Naive thymus-derived CD8-positive, alpha-beta T cell (primary cell): ENCODE measurements at regions not wholly inside any gene's neighbourhood (a gene's known extent, or its start where the extent isn't known, plus 50 kb on each side); places are given as distances from the start of the nearest gene placed in this dataset.

Source experiments
- ATAC-seq, 2 donors: fragments of 150-1000 bp; cut with Tn5 transposase in 1 of 2; sonication (Bioruptor Pico), chemical (Tn5 transposase) in 1 of 2; 1 replicate in 1 of 2; 2 replicates in 1 of 2; pipeline ENCODE4 v1.10.0; 2021; ENCODE audit warnings: mild to moderate bottlenecking in 2 of 2, moderate library complexity in 2 of 2
- POLR2A ChIA-PET: fragments of 350-600 bp; sonication (Branson Sonifier 250); formaldehyde crosslinking; loops from one replicate; lab custom pipeline; 2021; ENCODE audit warnings: antibody characterized with exemption; lab: Charles Lee
- DNase-seq, 10 donors: peaks; one replicate each; pipeline versions ENCODE4 v3.0.0 to v3.0.0-alpha.2; 2020 to 2022
- H3K27ac Mint-ChIP-seq, 10 donors: one replicate each; pipeline ENCODE4 v1.8.0; 2020 to 2022; ENCODE audit warnings: mild to moderate bottlenecking in 10 of 10, mixed read lengths in 10 of 10, moderate library complexity in 4 of 10, inconsistent platforms in 1 of 10
- H3K27me3 Mint-ChIP-seq, 5 donors: one replicate each; pipeline ENCODE4 v1.8.0; 2021 to 2022; ENCODE audit warnings: mixed read lengths in 5 of 5
- H3K36me3 Mint-ChIP-seq, 3 donors: one replicate each; pipeline ENCODE4 v1.8.0; 2020 to 2022; ENCODE audit warnings: mixed read lengths in 3 of 3, mild to moderate bottlenecking in 2 of 3, inconsistent platforms in 1 of 3
- H3K4me1 Mint-ChIP-seq, 4 donors: one replicate each; pipeline ENCODE4 v1.8.0; 2021 to 2022; ENCODE audit warnings: mixed read lengths in 4 of 4
- H3K4me3 Mint-ChIP-seq, 10 donors: one replicate each; pipeline ENCODE4 v1.8.0; 2020 to 2022; ENCODE audit warnings: mild to moderate bottlenecking in 10 of 10, mixed read lengths in 10 of 10, moderate library complexity in 6 of 10, inconsistent platforms in 1 of 10
- H3K9me3 Mint-ChIP-seq, 9 donors: one replicate each; pipeline ENCODE4 v1.8.0; 2020 to 2022; ENCODE audit warnings: mixed read lengths in 9 of 9, mild to moderate bottlenecking in 3 of 9, inconsistent platforms in 1 of 9, moderate library complexity in 1 of 9

DNA sequence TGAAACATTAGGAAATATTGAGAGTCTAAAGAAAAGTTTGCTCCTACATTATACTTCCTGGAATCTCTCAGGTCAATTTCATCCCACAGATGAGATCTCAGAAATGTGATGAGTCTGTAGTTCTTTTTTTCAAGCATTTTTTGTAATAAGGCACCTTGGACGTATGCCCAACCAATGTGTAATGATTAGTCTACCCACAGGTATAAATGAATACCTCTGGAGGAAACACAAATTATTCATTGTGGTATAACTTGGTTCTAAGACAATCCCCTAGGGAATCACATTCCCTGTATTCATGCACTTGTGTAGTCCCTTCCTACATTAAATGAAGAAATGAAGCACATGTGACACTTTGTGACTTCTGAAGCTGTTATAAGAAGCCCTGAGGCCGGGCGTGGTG is 596.2 kb upstream of the UBE2E2 start:
- ATAC-seq (no peak), DNase-seq (no peak)
- Mint-ChIP-seq H3K4me1 (no peaks in the 10 kb centered on the region), H3K27me3 (peaks cover 0 to 6% (median 0%) of the 10 kb centered on the region in 5 donors), H3K27ac (no peak overlapping the region), H3K9me3 (peaks cover 0 to 6% (median 0%) of the 10 kb centered on the region in 9 donors), H3K36me3 (no peaks in the 10 kb centered on the region), H3K4me3 (no peak overlapping the region)
- POLR2A ChIA-PET: no interaction called here

DNA sequence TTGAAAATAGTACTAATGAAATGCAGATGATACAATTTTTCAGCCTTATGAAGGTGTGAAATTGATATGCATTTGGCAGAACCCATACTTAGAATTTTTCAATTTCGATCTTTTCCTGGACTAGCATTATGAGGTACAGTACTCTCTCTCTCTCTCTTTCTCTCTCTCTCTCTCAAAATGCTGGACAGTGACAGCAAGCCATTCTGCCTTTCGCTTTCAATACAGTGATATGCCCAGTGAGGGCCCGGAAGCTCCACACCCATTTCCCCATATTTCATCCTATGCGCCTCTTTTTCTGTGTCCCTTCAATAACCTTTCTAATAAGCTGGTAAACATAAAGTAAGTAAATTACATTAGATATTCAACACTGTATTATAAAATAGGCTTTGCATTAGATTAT is 595.0 kb upstream of the UBE2E2 start:
- DNase-seq (no peak), ATAC-seq (no peak)
- POLR2A ChIA-PET: no interaction called here
- Mint-ChIP-seq H3K27ac (no peak overlapping the region), H3K36me3 (no peaks in the 10 kb centered on the region), H3K4me1 (no peaks in the 10 kb centered on the region), H3K4me3 (no peak overlapping the region), H3K9me3 (peaks cover 0 to 8% (median 0%) of the 10 kb centered on the region in 9 donors), H3K27me3 (peaks cover 0 to 6% (median 0%) of the 10 kb centered on the region in 5 donors)

DNA sequence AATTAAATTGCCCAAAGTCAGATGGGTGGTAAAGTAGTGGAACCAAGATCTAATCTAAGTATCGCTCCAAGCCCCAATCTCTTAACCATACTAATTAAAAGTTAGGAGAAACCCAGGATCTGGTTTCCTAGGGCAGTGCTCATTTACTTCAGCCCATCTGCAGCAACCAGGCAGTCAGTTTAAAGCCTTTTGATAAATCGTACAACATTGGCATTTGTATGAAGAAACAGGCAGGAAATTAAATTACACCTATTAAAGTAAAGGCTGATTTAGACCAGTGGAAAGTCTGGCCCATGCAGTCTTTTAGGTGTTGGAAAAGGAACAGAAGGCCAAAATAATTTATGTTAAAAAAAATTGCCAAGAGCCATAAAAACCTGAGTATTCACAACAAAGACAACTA is 594.4 kb upstream of the UBE2E2 start:
- no peak for ATAC-seq
- H3K4me1 Mint-ChIP-seq: no peaks in the 10 kb centered on the region
- peaks cover 0 to 8% (median 0%) of the 10 kb centered on the region in 9 donors for H3K9me3 Mint-ChIP-seq
- POLR2A ChIA-PET: no interaction called here
- H3K4me3 Mint-ChIP-seq: no peak overlapping the region
- H3K27me3 Mint-ChIP-seq: peaks cover 0 to 2% (median 0%) of the 10 kb centered on the region in 5 donors
- no peak overlapping the region for H3K27ac Mint-ChIP-seq
- no peaks in the 10 kb centered on the region for H3K36me3 Mint-ChIP-seq
- DNase-seq: no peak

DNA sequence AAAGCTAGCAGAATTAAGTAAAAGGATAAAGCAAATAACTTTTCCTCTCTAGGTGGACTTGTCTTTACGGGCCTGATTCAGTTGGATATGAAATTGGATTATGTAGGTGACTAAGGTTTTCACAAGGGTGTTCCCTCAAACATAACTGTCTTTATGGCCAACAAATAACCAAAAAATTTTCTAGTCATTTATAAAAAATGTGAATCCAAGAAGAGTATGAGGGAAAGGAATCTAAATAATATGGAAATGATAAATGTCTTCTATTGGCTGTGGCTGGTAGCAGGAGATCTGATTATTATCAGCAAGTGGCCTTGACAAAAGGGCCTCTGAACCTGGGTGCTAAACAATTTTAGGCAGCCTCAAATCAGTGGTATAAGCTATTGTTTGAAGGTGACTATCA is 594.0 kb upstream of the UBE2E2 start:
- H3K27me3 Mint-ChIP-seq: peaks cover 0 to 2% (median under 1%) of the 10 kb centered on the region in 5 donors

DNA sequence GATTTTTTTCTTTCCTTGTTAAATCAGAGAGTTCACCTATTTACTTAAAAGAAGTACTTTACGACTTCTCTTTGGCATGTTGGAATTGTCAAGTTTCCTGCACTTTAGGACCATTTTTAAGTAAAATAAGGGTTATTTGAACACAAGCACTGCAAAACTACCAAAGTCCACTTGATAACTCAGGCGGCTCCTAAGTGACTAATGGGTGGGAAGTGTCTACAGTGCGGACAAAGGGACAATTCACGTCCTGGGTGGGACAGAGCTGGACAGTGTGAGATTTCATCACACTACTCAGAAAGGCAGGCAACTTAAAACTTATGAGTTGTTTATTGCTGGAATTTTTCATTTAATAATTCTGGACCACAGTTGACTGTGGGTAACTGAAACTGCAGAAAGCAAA is 590.2 kb upstream of the UBE2E2 start:
- H3K4me3 Mint-ChIP-seq: no peak overlapping the region
- H3K27me3 Mint-ChIP-seq: peaks cover 0 to 5% (median 2%) of the 10 kb centered on the region in 5 donors
- POLR2A ChIA-PET: no interaction called here
- no peak overlapping the region for H3K27ac Mint-ChIP-seq
- no peaks in the 10 kb centered on the region for H3K4me1 Mint-ChIP-seq
- no peak for DNase-seq
- H3K9me3 Mint-ChIP-seq: peaks cover 0 to 6% (median 0%) of the 10 kb centered on the region in 9 donors
- no peak for ATAC-seq
- H3K36me3 Mint-ChIP-seq: no peaks in the 10 kb centered on the region

More for the DNA sequence above, 594.0 kb upstream of the UBE2E2 start:
- ATAC-seq: no peak
- no peaks in the 10 kb centered on the region for H3K36me3 Mint-ChIP-seq
- H3K9me3 Mint-ChIP-seq: peaks cover 0 to 8% (median 0%) of the 10 kb centered on the region in 9 donors
- POLR2A ChIA-PET: no interaction called here
- no peak overlapping the region for H3K27ac Mint-ChIP-seq
- no peak overlapping the region for H3K4me3 Mint-ChIP-seq
- no peak for DNase-seq
- no peaks in the 10 kb centered on the region for H3K4me1 Mint-ChIP-seq

DNA sequence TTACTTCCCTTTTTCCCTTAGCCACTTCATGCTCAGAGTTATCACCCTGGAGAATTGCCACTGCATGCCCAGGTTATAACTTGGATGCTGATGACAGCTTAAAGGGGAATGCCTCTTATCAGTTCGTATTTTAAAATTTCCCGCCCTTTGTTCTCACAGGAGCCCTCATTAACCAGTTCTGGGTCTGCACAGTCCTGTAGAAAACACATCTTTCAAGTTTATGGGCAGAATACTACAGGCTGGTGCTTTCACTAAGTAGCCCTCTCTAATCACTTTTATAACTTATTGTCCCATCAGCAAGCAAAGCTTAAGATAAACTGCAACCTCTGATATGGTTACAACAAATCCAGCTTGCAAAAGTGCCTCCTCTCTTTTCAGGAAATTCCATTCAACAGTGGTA is 587.3 kb upstream of the UBE2E2 start:
- no peak overlapping the region for H3K27ac Mint-ChIP-seq
- no peaks in the 10 kb centered on the region for H3K36me3 Mint-ChIP-seq
- ATAC-seq (no peak), DNase-seq (no peak)
- peaks cover 0 to 5% (median 2%) of the 10 kb centered on the region in 5 donors for H3K27me3 Mint-ChIP-seq
- peaks cover 0 to 2% (median 0%) of the 10 kb centered on the region in 4 donors for H3K4me1 Mint-ChIP-seq
- peaks cover 0 to 9% (median 0%) of the 10 kb centered on the region in 9 donors for H3K9me3 Mint-ChIP-seq
- H3K4me3 Mint-ChIP-seq: no peak overlapping the region
- POLR2A ChIA-PET: no interaction called here

DNA sequence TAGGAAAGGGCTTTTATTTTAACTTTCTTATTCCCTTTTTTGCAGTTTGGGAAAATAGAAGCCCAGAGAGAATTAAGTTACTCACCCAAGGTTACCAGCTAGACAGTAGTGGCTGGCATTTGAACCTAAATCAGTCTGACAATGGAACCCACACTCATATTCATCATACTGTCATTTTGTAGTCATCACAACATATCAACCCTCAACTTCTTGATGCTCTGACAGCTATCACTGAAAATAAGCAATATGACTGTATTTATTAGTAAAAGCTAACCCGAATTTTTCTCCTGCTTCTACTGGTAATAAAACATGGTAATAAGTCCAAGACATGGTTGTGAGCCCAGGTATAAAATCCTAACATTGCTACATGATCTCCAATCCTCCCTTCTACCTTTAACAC is 585.8 kb upstream of the UBE2E2 start:
- ATAC-seq (no peak), DNase-seq (no peak)
- no peak overlapping the region for H3K4me3 Mint-ChIP-seq
- POLR2A ChIA-PET: no interaction called here
- H3K36me3 Mint-ChIP-seq: no peaks in the 10 kb centered on the region
- peaks cover 0 to 9% (median 0%) of the 10 kb centered on the region in 9 donors for H3K9me3 Mint-ChIP-seq
- peaks cover 0 to 2% (median 0%) of the 10 kb centered on the region in 4 donors for H3K4me1 Mint-ChIP-seq
- H3K27me3 Mint-ChIP-seq: peaks cover 0 to 5% (median 2%) of the 10 kb centered on the region in 5 donors
- no peak overlapping the region for H3K27ac Mint-ChIP-seq

DNA sequence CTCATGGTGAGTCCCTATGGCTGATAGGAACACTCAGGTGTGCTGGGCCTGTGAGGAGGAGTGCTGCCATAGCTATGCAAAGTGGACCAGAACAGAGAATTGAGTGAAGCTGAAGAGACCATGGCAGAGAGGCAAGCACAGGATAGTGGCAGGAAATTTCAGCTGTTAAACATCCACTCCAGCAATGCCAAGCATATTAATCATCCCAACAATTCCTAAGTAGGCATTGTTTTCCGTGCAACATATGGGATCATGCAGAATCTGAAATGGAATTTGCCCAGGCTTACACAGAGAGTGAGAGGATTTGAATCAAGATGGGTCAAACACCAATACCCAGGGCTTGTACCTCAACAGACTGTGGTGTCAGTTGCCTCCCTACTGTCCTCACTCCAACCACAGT is 582.6 kb upstream of the UBE2E2 start:
- H3K27ac Mint-ChIP-seq: no peak overlapping the region
- H3K4me1 Mint-ChIP-seq: peaks cover 0 to 2% (median 0%) of the 10 kb centered on the region in 4 donors
- peaks cover 0 to 3% (median 1%) of the 10 kb centered on the region in 5 donors for H3K27me3 Mint-ChIP-seq
- POLR2A ChIA-PET: no interaction called here
- peaks cover 0 to 28% (median 0%) of the 10 kb centered on the region in 9 donors for H3K9me3 Mint-ChIP-seq
- H3K36me3 Mint-ChIP-seq: no peaks in the 10 kb centered on the region
- DNase-seq: no peak
- H3K4me3 Mint-ChIP-seq: no peak overlapping the region
- ATAC-seq: no peak

DNA sequence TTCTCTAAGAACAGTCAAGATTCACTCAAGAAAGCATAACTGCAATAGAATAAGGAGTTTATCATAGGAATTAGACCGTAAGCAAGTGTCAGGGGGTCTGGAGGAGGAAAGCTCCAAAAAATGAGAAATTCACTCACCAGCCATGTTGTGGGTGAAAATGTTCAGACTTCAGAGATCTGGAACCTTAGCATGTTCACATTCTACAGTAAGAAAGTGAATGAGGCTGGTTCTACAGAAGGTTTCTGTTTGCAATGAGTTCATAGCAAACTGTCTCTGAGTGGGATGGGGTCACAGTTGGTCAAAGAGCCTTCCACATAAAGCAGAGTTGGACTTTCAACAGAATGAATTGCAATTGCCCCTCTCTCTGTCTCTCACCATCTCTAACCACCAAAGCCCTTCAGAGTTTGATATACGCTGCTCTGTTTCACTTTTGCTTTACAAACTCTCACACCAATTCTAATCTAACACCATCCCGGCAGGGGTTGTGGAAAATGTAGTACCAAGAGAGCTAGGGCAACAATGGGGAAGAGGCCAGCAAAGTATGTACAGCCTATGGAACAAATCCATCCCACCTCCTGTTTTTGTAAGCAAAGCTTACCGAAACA is 581.8 kb upstream of the UBE2E2 start:
- Mint-ChIP-seq H3K9me3 (peaks cover 0 to 28% (median 2%) of the 10 kb centered on the region in 9 donors), H3K4me3 (no peak overlapping the region), H3K27me3 (peaks cover 0 to 3% (median 0%) of the 10 kb centered on the region in 5 donors), H3K4me1 (peaks cover 0 to 2% (median 0%) of the 10 kb centered on the region in 4 donors), H3K27ac (no peak overlapping the region), H3K36me3 (no peaks in the 10 kb centered on the region)
- ATAC-seq (no peak), DNase-seq (no peak)
- POLR2A ChIA-PET: no interaction called here

DNA sequence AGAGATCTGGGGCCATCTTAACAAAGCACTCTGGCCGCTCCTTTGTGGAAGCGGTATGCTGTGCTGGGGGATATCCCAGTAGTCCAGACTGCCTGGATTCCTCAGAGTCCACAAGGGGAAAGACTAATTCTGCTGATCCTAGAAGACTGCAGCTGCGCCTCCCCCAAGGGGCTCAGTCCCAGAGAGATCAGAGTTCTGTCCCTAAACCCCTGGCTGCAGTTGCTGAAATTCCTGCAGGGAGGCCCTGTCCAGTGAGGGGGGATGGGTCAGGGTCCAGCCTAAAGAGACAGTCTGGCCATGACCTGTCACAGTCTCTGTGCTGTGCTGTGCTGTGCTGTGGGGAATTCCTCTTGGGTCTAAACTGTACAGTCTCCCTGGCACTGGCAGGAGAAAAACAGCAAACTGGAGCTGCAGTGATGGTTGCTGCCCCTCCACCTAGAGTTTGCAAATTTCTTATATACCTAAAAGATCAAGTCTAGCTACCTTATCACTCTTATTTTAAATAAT is 575.1 kb upstream of the UBE2E2 start:
- DNase-seq: no peak
- POLR2A ChIA-PET: no interaction called here
- H3K27me3 Mint-ChIP-seq: peaks cover 0 to 8% (median 0%) of the 10 kb centered on the region in 5 donors
- no peak for ATAC-seq
- peak overlapping the region in 1 of 10 donors; percentile 60 for H3K27ac Mint-ChIP-seq
- H3K36me3 Mint-ChIP-seq: no peaks in the 10 kb centered on the region
- H3K4me1 Mint-ChIP-seq: no peaks in the 10 kb centered on the region
- H3K9me3 Mint-ChIP-seq: peaks cover 2 to 22% (median 5%) of the 10 kb centered on the region in 9 donors
- no peak overlapping the region for H3K4me3 Mint-ChIP-seq

DNA sequence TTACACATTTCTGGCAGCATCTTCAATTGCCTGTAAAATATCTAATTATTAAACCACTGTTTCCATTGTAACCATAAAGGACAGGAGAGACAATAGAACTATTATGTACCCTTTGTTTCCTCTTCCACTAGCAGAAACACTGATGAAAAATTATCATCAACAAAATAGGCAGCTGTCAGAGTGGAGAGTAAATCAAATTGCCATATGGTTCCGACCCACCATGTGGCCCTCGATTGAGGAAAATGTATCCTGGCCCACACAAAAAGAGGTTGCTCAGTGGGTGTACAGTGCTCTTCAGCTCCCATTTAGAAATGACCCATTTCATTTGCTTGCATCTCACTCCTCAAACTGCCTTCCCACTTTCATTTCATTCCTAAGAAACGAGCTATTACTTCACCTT is 570.6 kb upstream of the UBE2E2 start:
- DNase-seq (no peak), ATAC-seq (no peak)
- POLR2A ChIA-PET: no interaction called here
- Mint-ChIP-seq H3K27me3 (no peaks in the 10 kb centered on the region), H3K4me3 (no peak overlapping the region), H3K9me3 (peaks cover 0 to 12% (median 2%) of the 10 kb centered on the region in 9 donors), H3K27ac (no peak overlapping the region), H3K36me3 (no peaks in the 10 kb centered on the region), H3K4me1 (no peaks in the 10 kb centered on the region)

DNA sequence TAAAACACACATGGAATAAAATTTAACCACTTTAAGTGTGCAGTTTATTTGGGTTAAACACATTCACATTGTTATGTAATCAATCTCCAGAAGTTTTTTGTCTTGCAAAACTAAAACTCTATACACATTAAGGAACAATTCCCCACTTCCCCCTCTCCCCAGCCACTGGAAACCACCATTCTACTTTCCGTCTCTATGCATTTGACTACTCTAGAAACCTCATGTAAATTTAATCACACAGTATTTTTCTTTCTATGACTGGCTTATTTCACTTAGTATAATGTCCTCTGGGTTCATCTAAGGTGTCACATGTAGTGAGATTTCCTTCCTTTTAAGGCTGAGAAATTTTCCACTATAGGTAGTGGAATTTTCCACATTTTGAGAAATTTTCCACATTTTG is 568.7 kb upstream of the UBE2E2 start:
- no peak for DNase-seq
- POLR2A ChIA-PET: no interaction called here
- ATAC-seq: no peak
- H3K4me3 Mint-ChIP-seq: no peak overlapping the region
- peaks cover 2 to 24% (median 10%) of the 10 kb centered on the region in 9 donors for H3K9me3 Mint-ChIP-seq
- no peaks in the 10 kb centered on the region for H3K36me3 Mint-ChIP-seq
- no peaks in the 10 kb centered on the region for H3K4me1 Mint-ChIP-seq
- H3K27ac Mint-ChIP-seq: no peak overlapping the region
- no peaks in the 10 kb centered on the region for H3K27me3 Mint-ChIP-seq

DNA sequence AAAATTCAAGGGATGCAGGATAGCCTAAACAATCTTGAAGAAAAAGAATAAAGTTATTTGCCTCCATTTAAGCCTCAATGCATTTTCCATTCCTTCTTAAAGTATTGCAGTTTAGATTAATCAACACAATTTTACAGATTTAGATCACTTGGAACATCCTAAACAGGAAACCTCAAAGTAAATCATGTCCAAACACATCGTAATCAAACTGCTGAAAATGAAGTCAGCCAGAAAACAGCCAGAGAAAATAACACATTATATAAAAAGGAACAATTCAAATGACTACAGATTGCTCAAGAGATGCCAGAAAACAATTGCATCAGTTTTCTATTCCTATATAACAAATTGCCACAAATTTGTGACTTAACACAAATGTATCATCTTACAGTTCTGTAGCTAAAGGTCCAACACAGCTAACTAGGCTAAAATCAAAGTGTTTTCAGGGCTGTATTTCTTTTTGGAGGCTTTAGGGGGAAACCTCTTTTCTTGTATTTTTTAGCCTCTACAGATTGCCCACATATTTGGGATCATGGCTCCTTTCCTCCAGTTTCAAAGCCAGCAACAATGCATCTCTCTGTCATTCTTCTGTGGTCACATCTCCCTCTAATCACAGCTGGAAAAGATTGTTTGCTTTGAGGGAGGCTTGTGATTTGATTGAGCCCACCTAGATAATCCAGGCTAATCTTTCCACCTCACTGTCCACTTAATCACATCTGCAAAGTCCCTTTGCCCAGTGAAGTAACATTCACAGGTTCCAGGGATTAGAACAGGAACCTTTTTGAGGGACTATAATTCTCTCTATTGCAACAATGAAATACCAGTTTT is 543.3 kb upstream of the UBE2E2 start:
- Mint-ChIP-seq H3K4me1 (no peaks in the 10 kb centered on the region), H3K9me3 (peaks cover 0 to 8% (median 0%) of the 10 kb centered on the region in 9 donors), H3K4me3 (no peak overlapping the region), H3K27me3 (peaks cover 0 to 9% (median 0%) of the 10 kb centered on the region in 5 donors), H3K36me3 (no peaks in the 10 kb centered on the region), H3K27ac (no peak overlapping the region)
- DNase-seq: no peak
- POLR2A ChIA-PET: no interaction called here
- no peak for ATAC-seq
